ENCODE measurements at regions not wholly inside any gene's neighbourhood (a gene's known extent, or its start where the extent isn't known, plus 50 kb on each side); places are given as distances from the start of the nearest gene placed in this dataset.
"Not testable (repeated sequence)": the region's sequence is repeated elsewhere in the genome, so short reads cannot be mapped to it uniquely, and the experiment has no call there.

DNA sequence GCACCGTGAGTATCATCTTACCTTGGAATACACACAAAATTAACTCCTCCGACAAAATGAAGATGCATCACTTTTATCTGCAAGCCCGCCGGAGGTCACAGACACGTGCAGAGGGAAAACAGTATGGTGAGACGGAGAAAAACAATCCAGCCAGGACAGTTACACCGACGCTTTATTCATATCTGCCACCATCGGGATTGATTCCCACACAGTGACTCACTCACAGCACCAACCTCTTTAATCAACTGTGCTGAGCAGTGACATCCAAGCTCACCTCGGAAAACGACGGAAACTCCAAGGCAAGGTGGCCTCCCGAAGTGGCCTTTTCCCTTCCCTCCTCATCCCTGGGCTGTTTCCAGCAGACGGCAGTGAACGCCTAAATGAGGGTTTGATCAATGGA is 151.8 kb downstream of the NPIPA8 start:
- not testable (repeated sequence) for H3K4me3 ChIP-seq (ENCODE audit: low read depth, low read length); DNase-seq (ENCODE audit: low read depth); H3K36me3 ChIP-seq (ENCODE audit: control insufficient read depth, insufficient read depth, low read length); H3K27me3 ChIP-seq (ENCODE audit: control insufficient read depth, insufficient read depth, low read length)

DNA sequence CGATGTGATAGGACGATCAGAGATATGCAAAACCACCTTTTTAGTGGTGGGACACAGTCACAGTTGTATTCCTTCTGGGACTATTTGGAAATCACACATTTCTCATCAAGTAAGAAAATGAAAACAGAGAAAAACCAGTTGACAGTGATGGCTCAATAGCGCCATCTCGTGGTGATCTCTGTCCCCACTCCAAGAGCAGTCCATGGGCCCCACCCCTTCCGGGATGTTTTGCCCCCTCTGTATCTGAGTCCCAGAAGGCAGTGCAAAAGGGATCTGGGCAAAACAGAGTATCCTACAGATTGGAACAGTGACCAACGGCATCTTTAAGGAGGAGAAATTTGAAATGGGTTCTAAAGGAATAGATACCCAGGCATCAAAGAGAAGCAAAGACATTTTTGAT is 155.5 kb downstream of the NPIPA8 start:
- H3K36me3 ChIP-seq (ENCODE audit: control insufficient read depth, insufficient read depth, low read length); H3K27me3 ChIP-seq (ENCODE audit: control insufficient read depth, insufficient read depth, low read length); H3K4me3 ChIP-seq (ENCODE audit: low read depth, low read length); DNase-seq (ENCODE audit: low read depth): not testable (repeated sequence)

DNA sequence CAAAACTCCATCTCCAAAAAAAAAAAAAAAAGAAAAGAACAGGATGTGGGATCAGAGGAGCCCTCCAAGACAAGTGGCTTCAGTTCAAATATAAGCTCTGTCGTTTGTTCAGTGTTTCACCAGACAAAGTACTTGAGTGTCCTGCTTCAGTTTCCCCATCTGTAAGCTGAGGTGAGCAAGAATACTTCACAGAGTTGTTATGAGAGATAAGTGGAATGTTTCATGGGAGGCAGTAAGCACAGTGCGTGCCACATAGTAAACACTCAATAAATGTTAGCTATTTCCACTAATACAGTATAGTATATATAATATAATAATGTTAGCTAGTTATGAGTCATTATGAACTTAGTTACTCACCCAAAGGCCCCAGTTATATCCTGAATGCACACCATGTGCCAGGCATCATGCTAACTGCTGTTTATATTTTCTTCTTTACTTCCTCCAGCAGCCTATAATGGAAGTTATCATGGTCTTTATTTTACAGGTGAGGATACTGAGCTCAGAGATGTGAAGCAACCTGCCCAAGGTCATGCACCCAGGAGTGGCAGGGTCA is 162.5 kb downstream of the NPIPA8 start:
- not testable (repeated sequence) for H3K36me3 ChIP-seq (ENCODE audit: control insufficient read depth, insufficient read depth, low read length); DNase-seq (ENCODE audit: low read depth); H3K4me3 ChIP-seq (ENCODE audit: low read depth, low read length); H3K27me3 ChIP-seq (ENCODE audit: control insufficient read depth, insufficient read depth, low read length)

DNA sequence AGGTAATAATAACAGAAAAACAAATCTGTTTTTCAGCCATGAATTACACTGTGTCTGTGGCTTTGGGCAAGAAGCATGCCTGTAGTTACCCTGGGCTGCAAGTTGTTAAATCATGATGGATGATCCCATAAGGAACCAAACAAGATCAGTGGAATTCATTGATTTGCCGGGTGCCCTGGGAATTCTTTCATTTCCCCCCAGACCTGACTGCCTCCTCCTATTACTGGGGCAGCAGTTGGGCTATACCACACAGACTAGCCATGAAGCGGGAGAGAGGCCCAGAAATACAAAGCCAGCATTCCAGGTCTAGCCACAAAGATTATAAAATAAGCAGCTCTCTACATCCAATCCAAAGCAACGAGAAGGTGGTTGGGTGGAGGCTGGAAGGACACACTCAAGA is 174.2 kb downstream of the NPIPA8 start:
- not testable (repeated sequence) for H3K4me3 ChIP-seq (ENCODE audit: low read depth, low read length); H3K27me3 ChIP-seq (ENCODE audit: control insufficient read depth, insufficient read depth, low read length); H3K36me3 ChIP-seq (ENCODE audit: control insufficient read depth, insufficient read depth, low read length); DNase-seq (ENCODE audit: low read depth)

DNA sequence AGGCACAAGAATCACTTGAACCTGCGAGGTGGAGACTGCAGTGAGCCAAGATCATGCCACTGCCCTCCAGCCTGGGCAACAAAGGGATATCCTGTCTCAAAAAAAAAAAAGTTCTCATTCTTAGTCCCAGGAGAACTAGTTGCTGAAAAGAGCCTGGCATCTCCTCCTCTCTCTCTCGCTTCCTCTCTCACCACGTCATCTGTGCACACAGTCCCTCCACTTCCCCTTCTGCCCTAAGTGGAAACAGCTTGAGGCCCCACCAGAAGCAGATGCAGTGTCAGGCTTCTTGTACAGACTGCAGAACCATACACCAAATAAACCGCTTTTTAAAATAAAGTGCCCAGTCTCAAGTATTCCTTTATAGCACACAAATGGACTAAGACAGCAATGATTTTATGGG is 175.3 kb downstream of the NPIPA8 start:
- not testable (repeated sequence) for H3K36me3 ChIP-seq (ENCODE audit: control insufficient read depth, insufficient read depth, low read length); H3K4me3 ChIP-seq (ENCODE audit: low read depth, low read length); DNase-seq (ENCODE audit: low read depth); H3K27me3 ChIP-seq (ENCODE audit: control insufficient read depth, insufficient read depth, low read length)

DNA sequence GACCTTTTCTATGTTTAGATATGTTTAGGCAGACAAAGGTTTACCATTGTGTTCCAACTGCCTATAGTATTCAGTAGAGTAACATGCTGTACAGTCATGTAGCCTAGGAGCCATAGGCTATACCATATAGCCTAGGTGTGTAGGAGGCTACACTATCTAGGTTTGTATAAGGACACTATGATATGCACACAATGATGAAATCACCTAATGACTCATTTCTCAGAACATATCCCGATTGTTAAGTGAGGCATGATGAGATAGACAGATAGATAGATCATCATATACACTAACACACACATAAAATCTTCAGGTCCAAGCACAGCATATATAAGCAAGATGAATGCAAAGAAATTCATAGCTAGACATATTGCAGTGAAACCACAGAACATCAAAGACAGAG is 177.4 kb downstream of the NPIPA8 start:
- not testable (repeated sequence) for H3K4me3 ChIP-seq (ENCODE audit: low read depth, low read length); H3K36me3 ChIP-seq (ENCODE audit: control insufficient read depth, insufficient read depth, low read length); H3K27me3 ChIP-seq (ENCODE audit: control insufficient read depth, insufficient read depth, low read length); DNase-seq (ENCODE audit: low read depth)

DNA sequence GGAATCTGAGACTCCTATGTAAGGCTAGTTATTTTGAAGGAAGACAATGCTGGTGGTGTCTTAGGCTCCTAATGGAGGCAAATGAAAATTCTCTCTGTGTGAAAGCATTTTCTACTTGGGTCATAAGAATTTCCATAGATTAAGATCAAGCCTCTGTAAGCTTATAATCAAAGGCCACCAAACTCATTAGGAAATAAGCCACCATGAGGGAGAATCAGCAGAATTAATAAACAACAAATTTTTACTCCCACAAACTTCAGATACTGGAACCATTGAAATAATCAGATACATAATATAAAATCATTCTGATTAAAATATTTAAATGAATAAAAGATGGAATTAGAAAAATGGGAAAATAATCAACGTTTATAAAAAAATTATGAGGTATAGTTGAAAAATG is 178.7 kb downstream of the NPIPA8 start:
- H3K27me3 ChIP-seq (ENCODE audit: control insufficient read depth, insufficient read depth, low read length) = not testable (repeated sequence)

DNA sequence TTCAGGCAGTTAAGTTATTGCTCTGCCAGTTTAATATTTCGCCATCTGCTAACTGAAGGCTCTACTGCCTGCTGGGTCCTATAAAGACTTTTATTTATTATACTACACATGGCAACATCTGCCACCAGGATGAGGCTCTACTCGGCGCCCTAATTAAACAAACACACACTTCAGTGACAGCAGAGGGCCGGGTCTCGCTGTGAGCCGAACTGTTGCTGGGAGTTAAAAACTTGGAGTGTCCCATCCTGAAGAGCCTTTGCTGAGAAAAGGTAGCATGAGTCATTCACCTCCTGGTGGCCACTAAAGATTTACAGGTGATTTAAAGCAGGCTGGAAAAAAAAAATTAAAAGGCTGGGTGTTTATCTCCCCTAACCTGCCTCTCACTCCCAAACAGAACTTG is 183.7 kb downstream of the NPIPA8 start:
- not testable (repeated sequence) for DNase-seq (ENCODE audit: low read depth); H3K4me3 ChIP-seq (ENCODE audit: low read depth, low read length); H3K27me3 ChIP-seq (ENCODE audit: control insufficient read depth, insufficient read depth, low read length); H3K36me3 ChIP-seq (ENCODE audit: control insufficient read depth, insufficient read depth, low read length)

More for the DNA sequence above, 178.7 kb downstream of the NPIPA8 start:
- DNase-seq (ENCODE audit: low read depth); H3K4me3 ChIP-seq (ENCODE audit: low read depth, low read length); H3K36me3 ChIP-seq (ENCODE audit: control insufficient read depth, insufficient read depth, low read length): not testable (repeated sequence)

DNA sequence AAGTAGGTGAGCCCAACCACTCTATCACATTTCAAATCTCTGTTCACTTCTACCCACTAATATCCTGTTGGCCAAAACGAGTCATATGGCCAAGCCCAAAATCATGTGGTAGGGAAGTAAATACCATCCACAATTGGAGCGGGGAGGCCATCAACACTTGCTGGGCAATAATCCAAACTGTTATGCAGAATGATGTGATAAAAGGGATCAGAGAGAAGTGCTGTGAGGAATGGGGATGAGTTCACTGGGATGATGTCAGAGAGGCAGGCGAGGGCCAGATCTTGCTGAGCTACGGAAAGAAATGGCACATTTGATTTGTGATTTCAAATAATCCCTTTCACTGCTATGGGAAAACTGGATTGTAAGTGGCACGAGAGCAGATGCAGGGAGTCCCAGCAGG is 188.4 kb downstream of the NPIPA8 start:
- not testable (repeated sequence) for H3K27me3 ChIP-seq (ENCODE audit: control insufficient read depth, insufficient read depth, low read length); H3K4me3 ChIP-seq (ENCODE audit: low read depth, low read length); DNase-seq (ENCODE audit: low read depth); H3K36me3 ChIP-seq (ENCODE audit: control insufficient read depth, insufficient read depth, low read length)

DNA sequence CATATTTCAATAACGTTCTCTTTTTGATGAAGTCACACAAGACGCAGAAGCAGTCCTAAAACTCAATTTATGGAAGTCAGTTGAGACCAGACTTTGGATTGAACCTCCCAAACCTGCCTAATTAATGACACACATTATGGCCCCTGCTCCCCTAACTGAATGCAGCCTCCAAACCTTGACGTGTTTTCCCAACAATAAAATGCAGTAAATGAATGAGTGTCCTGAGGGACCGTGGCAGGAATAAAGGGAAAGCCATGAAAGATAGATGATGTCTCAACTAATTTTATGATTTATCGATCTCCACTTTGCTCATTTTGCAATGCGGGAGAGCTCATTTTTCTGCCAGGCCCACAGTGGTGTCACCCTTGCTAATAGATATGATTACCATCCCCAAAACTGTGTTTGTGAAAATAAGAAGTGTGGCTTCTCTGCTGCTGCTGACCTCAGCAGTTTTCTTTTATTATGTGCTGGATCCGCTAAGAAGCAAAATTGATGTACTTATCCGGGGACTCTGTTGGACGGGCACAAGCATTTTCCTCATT is 189.9 kb downstream of the NPIPA8 start:
- not testable (repeated sequence) for H3K4me3 ChIP-seq (ENCODE audit: low read depth, low read length); H3K27me3 ChIP-seq (ENCODE audit: control insufficient read depth, insufficient read depth, low read length); DNase-seq (ENCODE audit: low read depth); H3K36me3 ChIP-seq (ENCODE audit: control insufficient read depth, insufficient read depth, low read length)

DNA sequence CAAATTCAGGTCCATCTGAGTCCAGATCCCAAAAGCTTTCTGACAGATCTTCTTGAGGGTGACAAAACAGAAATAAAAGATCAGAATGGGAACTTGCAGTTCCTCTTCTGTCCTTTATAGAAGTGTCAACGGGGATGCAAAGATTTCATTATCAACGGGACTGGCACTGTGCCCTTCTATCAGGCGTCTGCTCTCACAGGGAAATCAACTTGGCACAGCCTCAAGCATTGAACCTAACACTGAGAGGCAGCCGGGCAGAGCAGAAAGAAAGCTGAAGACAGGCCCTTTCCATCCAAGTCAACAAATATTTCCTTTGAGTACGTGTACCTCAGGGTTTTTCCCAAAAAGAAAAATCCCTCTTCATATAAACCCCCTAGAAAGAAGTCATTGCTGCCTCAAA is 194.5 kb downstream of the NPIPA8 start:
- not testable (repeated sequence) for H3K4me3 ChIP-seq (ENCODE audit: low read depth, low read length); H3K36me3 ChIP-seq (ENCODE audit: control insufficient read depth, insufficient read depth, low read length); H3K27me3 ChIP-seq (ENCODE audit: control insufficient read depth, insufficient read depth, low read length); DNase-seq (ENCODE audit: low read depth)

DNA sequence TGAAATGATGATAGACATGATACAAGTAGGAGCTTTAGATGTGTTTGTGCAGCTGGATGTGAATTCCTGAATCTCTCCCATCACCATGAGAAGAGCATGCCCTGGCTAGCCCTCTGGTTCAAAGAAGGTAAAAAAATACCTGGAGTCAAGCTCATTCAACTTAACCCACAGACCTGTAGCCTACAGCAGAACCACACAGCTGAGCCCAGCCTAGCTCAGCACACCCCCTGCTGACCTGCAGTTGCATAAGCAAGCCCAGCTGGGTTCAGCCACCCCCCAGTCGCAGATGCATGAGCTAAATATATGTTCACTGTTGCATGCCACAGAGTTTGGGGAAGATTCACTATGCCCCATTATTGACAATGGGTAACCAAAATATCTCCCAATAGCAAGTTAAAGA is 200.2 kb downstream of the NPIPA8 start:
- not testable (repeated sequence) for H3K4me3 ChIP-seq (ENCODE audit: low read depth, low read length); DNase-seq (ENCODE audit: low read depth); H3K36me3 ChIP-seq (ENCODE audit: control insufficient read depth, insufficient read depth, low read length)

DNA sequence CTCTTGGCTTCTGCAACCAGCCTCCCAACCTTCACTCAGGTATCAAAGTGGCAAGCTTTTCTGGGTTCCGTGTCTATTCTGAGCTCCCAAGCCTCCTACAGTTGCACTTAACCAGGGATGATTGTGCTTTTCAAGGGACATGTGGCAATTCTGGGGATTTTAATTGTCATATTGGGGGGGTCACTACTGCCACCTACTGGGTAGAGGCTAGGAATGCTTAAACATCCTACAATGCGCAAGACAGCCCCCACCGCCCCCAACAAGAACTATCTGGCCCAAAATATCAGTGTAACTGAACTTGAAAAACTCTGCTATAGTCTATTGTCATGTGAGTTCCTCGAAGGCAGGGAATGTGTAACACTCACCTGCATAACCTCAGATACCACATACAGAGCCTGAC is 201.5 kb downstream of the NPIPA8 start:
- not testable (repeated sequence) for H3K36me3 ChIP-seq (ENCODE audit: control insufficient read depth, insufficient read depth, low read length); H3K4me3 ChIP-seq (ENCODE audit: low read depth, low read length); H3K27me3 ChIP-seq (ENCODE audit: control insufficient read depth, insufficient read depth, low read length); DNase-seq (ENCODE audit: low read depth)

More for the DNA sequence above, 200.2 kb downstream of the NPIPA8 start:
- not testable (repeated sequence) for H3K27me3 ChIP-seq (ENCODE audit: control insufficient read depth, insufficient read depth, low read length)
